Thyroid gland (tissue), 4 donors: ENCODE measurements at regions not wholly inside any gene's neighbourhood (a gene's known extent, or its start where the extent isn't known, plus 50 kb on each side); places are given as distances from the start of the nearest gene placed in this dataset.

Experiments
- DNase-seq, 2 donors: peaks; one replicate each; pipeline ENCODE4 v3.0.0-alpha.2; 2019
- H3K27ac ChIP-seq, 3 donors: fragments of 200-600 bp; sonication (generic); 1 replicate in 2 of 3; 2 replicates in 1 of 3; pipeline ENCODE4 v1.5.1; 2016 to 2019; ENCODE audit warnings: mild to moderate bottlenecking in 1 of 3, moderate library complexity in 1 of 3
- H3K27me3 ChIP-seq: fragments of 200-600 bp; sonication (generic); one replicate; pipeline ENCODE4 v1.5.1; 2019
- H3K36me3 ChIP-seq, 2 donors: fragments of 200-600 bp; sonication (generic); one replicate each; pipeline ENCODE4 v1.5.1; 2016 to 2019
- H3K4me1 ChIP-seq, 2 donors: fragments of 200-600 bp; sonication (generic); one replicate each; pipeline ENCODE4 v1.5.1; 2017 to 2019
- H3K4me3 ChIP-seq, 3 donors: fragments of 200-600 bp; sonication (generic); replicated peaks in 1 of 3; 1 replicate in 2 of 3; 2 replicates in 1 of 3; pipeline ENCODE4 v1.5.1; 2016; ENCODE audit warnings: mild to moderate bottlenecking in 1 of 3
- H3K9me3 ChIP-seq: fragments of 200-600 bp; sonication (generic); one replicate; pipeline ENCODE4 v1.5.1; 2017
- POLR2A ChIP-seq, 2 donors: fragments of 450-650 bp; IDR thresholded peaks; one replicate each; pipeline ENCODE4 v1.6.1; 2017; ENCODE audit warnings: antibody characterized with exemption in 2 of 2, mild to moderate bottlenecking in 2 of 2, moderate library complexity in 1 of 2
- WGBS, 2 donors: methylation state at CpG; one replicate each; pipeline ENCODE4 v1.1.5; 2017; 5-methylcytosine and 5-hydroxymethylcytosine counted together
- intact Hi-C: fragments of 100-400 bp; cut with DNase I; formaldehyde crosslinking; loops from one replicate; pipeline ENCODE4 v1.15.1; 2023
- TF ChIP-seq, protein P1 (sequence below), 6 experiments: fragments of 200-600 bp in 3 of 6; fragments of 450-650 bp in 3 of 6; sonication (generic) in 3 of 6; IDR thresholded peaks; one replicate each; pipeline ENCODE4 v1.5.1; 2016 to 2019; ENCODE audit warnings: antibody characterized with exemption in 6 of 6, mild to moderate bottlenecking in 2 of 6, inconsistent platforms in 1 of 6, moderate library complexity in 1 of 6

DNA sequence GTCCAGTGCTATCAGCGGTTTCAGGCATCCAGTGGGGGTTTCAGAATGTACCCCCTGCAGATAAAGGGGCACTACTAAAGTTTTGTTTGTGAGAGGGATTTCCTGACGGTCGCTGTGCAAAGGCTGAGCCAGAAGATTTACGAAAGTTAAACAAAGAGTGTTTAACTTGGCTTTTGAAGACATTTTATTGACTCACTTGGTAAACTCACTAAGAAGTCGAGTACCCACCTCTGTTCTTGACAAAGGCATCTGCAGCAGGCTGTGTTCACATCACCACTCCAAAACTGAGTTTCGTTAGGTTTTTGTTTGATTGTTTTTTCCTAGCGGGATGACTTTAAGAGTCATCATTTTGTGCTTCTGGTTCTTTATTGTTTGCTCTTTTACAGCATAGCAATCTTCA is 143.9 kb upstream of the TBL1X start:
- TF ChIP-seq POLR2A (IDR thresholded peaks at IDR 0.05), result no peak
- TF ChIP-seq, protein P1, sequence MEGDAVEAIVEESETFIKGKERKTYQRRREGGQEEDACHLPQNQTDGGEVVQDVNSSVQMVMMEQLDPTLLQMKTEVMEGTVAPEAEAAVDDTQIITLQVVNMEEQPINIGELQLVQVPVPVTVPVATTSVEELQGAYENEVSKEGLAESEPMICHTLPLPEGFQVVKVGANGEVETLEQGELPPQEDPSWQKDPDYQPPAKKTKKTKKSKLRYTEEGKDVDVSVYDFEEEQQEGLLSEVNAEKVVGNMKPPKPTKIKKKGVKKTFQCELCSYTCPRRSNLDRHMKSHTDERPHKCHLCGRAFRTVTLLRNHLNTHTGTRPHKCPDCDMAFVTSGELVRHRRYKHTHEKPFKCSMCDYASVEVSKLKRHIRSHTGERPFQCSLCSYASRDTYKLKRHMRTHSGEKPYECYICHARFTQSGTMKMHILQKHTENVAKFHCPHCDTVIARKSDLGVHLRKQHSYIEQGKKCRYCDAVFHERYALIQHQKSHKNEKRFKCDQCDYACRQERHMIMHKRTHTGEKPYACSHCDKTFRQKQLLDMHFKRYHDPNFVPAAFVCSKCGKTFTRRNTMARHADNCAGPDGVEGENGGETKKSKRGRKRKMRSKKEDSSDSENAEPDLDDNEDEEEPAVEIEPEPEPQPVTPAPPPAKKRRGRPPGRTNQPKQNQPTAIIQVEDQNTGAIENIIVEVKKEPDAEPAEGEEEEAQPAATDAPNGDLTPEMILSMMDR (IDR thresholded peaks at IDR 0.05), result no peak
- 43 to 50% methylated on average over 7 of the region's 7 CpGs for WGBS, 2 donors
- H3K9me3 ChIP-seq, result no peaks in the 10 kb centered on the region
- H3K36me3 ChIP-seq, result no peaks in the 10 kb centered on the region
- H3K4me1 ChIP-seq, result no peaks in the 10 kb centered on the region
- no peak overlapping the region for H3K27ac ChIP-seq
- DNase-seq, result no peak
- no peaks in the 10 kb centered on the region for H3K27me3 ChIP-seq
- intact Hi-C loops, result no loop called here
- H3K4me3 ChIP-seq, result no peak overlapping the region

DNA sequence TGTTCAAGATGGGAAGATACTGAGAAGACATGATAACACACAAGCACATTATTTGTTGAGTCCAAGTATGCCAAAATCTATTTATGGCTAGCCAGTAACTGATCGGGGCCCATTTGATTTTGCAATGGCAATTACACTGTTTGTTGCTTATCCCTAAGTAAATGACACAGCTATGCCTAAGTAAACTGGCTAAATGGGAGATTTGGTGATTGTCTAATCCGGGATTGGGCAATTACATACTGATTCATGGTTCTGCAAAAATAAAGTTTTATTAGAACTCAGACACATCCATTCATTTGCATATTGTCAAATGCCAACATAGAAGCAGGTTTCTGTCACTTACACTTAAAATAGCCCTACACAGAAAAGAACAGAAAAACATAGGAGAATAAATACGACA is 140.2 kb upstream of the TBL1X start:
- no peak for DNase-seq
- WGBS, 2 donors, result 87 to 89% methylated on average over 3 of the region's 3 CpGs
- intact Hi-C loops, result no loop called here
- Histone ChIP-seq H3K27me3 (no peaks in the 10 kb centered on the region), H3K4me3 (no peak overlapping the region), H3K9me3 (no peaks in the 10 kb centered on the region), H3K36me3 (no peaks in the 10 kb centered on the region), H3K4me1 (no peaks in the 10 kb centered on the region), H3K27ac (no peak overlapping the region)
- TF ChIP-seq POLR2A (IDR thresholded peaks at IDR 0.05), result no peak
- TF ChIP-seq, protein P1 (IDR thresholded peaks at IDR 0.05), result no peak

DNA sequence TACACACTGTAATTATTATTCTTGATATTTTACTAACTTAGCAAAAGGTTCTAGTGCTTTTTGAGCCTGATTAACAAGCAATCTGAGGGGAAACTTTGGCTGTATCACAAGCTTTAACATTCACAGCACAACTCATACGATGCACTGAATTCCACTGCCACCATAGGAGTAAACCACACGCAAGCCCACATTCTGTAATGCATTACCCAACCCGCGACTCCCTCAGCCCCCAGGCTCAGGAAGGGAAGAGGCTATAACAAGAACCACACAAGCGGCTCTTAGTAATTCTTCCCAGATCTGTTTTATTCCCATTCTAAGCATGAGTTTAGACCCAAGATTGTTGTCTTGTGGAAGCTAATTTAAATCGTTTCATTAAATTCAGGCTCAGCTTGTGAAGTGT is 138.5 kb upstream of the TBL1X start:
- Histone ChIP-seq H3K4me3 (no peak overlapping the region), H3K4me1 (no peaks in the 10 kb centered on the region), H3K36me3 (no peaks in the 10 kb centered on the region), H3K9me3 (no peaks in the 10 kb centered on the region), H3K27ac (no peak overlapping the region), H3K27me3 (no peaks in the 10 kb centered on the region)
- intact Hi-C loops, result no loop called here
- WGBS, 2 donors, result 87 to 96% methylated on average over 6 of the region's 6 CpGs
- no peak for DNase-seq
- TF ChIP-seq, protein P1 (IDR thresholded peaks at IDR 0.05), result no peak

DNA sequence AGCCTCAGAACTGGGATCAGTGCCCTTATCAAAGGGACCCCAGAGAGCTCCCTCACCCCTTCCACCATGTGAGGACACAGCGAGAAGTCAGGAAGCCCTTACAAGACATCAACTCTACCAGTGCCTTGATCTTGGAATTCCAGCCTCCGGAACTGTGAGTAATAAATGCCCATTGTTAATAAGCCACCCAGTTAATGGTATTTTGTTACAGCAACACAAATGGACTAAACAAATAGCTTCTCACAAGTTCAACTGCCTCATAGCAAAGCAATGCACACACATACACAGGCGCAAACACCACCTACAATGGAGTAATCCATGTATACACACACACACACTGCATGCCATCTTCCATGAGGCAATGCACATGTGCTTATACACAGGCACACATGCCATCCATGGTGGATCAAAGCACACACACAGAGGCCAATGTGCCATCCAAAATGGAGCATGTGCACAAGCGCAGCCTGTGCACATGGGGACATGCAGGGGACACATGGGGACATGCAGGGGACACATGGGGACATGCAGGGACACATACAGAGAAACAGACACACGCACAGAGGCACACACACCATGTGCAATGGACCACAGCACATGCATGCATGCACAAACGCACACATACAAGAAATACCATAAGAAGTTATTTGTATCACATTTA is 137.6 kb upstream of the TBL1X start:
- intact Hi-C loops, result no loop called here
- 90 to 98% methylated on average over 4 to 6 of the region's 6 CpGs for WGBS, 2 donors
- DNase-seq, result no peak
- no peak for TF ChIP-seq POLR2A (IDR thresholded peaks at IDR 0.05)
- TF ChIP-seq, protein P1 (IDR thresholded peaks at IDR 0.05), result no peak
- no peaks in the 10 kb centered on the region for H3K36me3 ChIP-seq
- no peaks in the 10 kb centered on the region for H3K9me3 ChIP-seq
- H3K4me3 ChIP-seq, result no peak overlapping the region
- no peaks in the 10 kb centered on the region for H3K27me3 ChIP-seq
- H3K27ac ChIP-seq, result no peak overlapping the region
- H3K4me1 ChIP-seq, result no peaks in the 10 kb centered on the region

DNA sequence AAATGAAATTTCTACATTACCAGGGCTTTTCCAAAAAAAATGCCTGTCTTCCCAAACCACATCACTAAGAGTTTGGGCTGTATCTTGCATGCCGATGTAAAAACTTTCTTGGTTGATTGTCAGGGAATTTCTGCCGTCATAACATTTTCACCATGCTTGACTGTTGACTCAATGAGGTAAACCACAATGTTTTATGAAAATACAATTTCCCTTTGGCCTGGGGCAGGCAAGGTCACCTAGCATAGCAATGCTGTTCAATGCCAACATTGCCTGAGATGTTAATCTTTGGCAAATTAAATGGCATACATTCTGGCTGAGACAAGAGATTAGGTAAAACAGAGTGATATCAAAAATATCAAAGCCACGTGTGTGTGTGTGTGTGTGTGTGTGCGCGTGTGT is 137.1 kb upstream of the TBL1X start:
- Histone ChIP-seq H3K4me1 (no peaks in the 10 kb centered on the region), H3K36me3 (no peaks in the 10 kb centered on the region), H3K27ac (no peak overlapping the region), H3K4me3 (no peak overlapping the region), H3K9me3 (no peaks in the 10 kb centered on the region), H3K27me3 (no peaks in the 10 kb centered on the region)
- TF ChIP-seq POLR2A (IDR thresholded peaks at IDR 0.05), result no peak
- TF ChIP-seq, protein P1 (IDR thresholded peaks at IDR 0.05), result no peak
- DNase-seq, result no peak
- WGBS, 2 donors, result 70 to 91% methylated on average over 5 of the region's 5 CpGs
- intact Hi-C loops, result no loop called here
